Thymus (tissue), 11 donors: ENCODE measurements at regions not wholly inside any gene's neighbourhood (a gene's known extent, or its start where the extent isn't known, plus 50 kb on each side); places are given as distances from the start of the nearest gene placed in this dataset.

Experiments
- DNase-seq, 9 donors: peaks; one replicate each; pipeline ENCODE4 v3.0.0-alpha.2; 2013; ENCODE audit warnings: low spot score in 9 of 9, low read depth in 6 of 9, missing footprints in 1 of 9
- H3K27ac ChIP-seq, 2 donors: one replicate each; pipeline ENCODE4 v1.5.1; 2013; ENCODE audit warnings: control low read depth in 1 of 2, low read depth in 1 of 2, low read length in 1 of 2, mild to moderate bottlenecking in 1 of 2, moderate library complexity in 1 of 2
- H3K27me3 ChIP-seq, 2 donors: one replicate each; pipeline ENCODE4 v1.5.1; 2013; ENCODE audit warnings: low read length in 1 of 2; ENCODE audit not compliant: control insufficient read depth in 2 of 2, insufficient read depth in 1 of 2
- H3K36me3 ChIP-seq, 2 donors: one replicate each; pipeline ENCODE4 v1.5.1; 2013; ENCODE audit warnings: low read length in 1 of 2, mild to moderate bottlenecking in 1 of 2, moderate library complexity in 1 of 2; ENCODE audit not compliant: control insufficient read depth in 2 of 2, insufficient read depth in 2 of 2
- H3K4me1 ChIP-seq, 2 donors: one replicate each; pipeline ENCODE4 v1.5.1; 2013; ENCODE audit warnings: low read length in 2 of 2; ENCODE audit not compliant: control insufficient read depth in 2 of 2, insufficient read depth in 2 of 2
- H3K4me3 ChIP-seq, 2 donors: one replicate each; pipeline ENCODE4 v1.5.1; 2013; ENCODE audit warnings: low read length in 2 of 2, control low read depth in 1 of 2, mild to moderate bottlenecking in 1 of 2
- H3K9me3 ChIP-seq, 2 donors: one replicate each; pipeline ENCODE4 v1.5.1; 2013; ENCODE audit warnings: low read length in 1 of 2, mild to moderate bottlenecking in 1 of 2; ENCODE audit not compliant: control insufficient read depth in 2 of 2, insufficient read depth in 1 of 2
- WGBS: extraction: QIAGEN DNeasy Blood & Tissue Kit; methylation state at CpG from one replicate; pipeline ENCODE4 v1.1.7; 2013; 5-methylcytosine and 5-hydroxymethylcytosine counted together
- donor health status: healthy.

- WGBS, result 95% methylated on average over 11 of the region's 11 CpGs
- no peaks in the 10 kb centered on the region for H3K4me1 ChIP-seq
- H3K27ac ChIP-seq, result no peak overlapping the region
- no peaks in the 10 kb centered on the region for H3K27me3 ChIP-seq
- no peak overlapping the region for H3K4me3 ChIP-seq
- no peak for DNase-seq
- H3K36me3 ChIP-seq, result no peaks in the 10 kb centered on the region
- no peaks in the 10 kb centered on the region for H3K9me3 ChIP-seq
These were observed 460.0 kb upstream of the MYT1L start for GRCh38 chr2:2791031-2791430.

GRCh38 chr2:2788076-2788475 is 457.0 kb upstream of the MYT1L start:
- Histone ChIP-seq H3K9me3 (no peaks in the 10 kb centered on the region), H3K4me1 (no peaks in the 10 kb centered on the region), H3K4me3 (no peak overlapping the region), H3K27me3 (no peaks in the 10 kb centered on the region), H3K36me3 (no peaks in the 10 kb centered on the region), H3K27ac (no peak overlapping the region)
- 94% methylated on average over 3 of the region's 3 CpGs for WGBS
- DNase-seq, result no peak

GRCh38 chr2:2787301-2787907 is 456.3 kb upstream of the MYT1L start:
- Histone ChIP-seq H3K4me1 (no peaks in the 10 kb centered on the region), H3K36me3 (no peaks in the 10 kb centered on the region), H3K9me3 (no peaks in the 10 kb centered on the region), H3K4me3 (no peak overlapping the region), H3K27me3 (no peaks in the 10 kb centered on the region), H3K27ac (no peak overlapping the region)
- 87% methylated on average over 19 of the region's 19 CpGs for WGBS
- DNase-seq, result no peak

GRCh38 chr2:2782007-2782406 is 450.9 kb upstream of the MYT1L start:
- peaks cover 0 to 22% of the 10 kb centered on the region in 2 donors for H3K9me3 ChIP-seq
- H3K27me3 ChIP-seq, result no peaks in the 10 kb centered on the region
- H3K4me1 ChIP-seq, result no peaks in the 10 kb centered on the region
- WGBS, result 90% methylated on average over 9 of the region's 9 CpGs
- no peak overlapping the region for H3K27ac ChIP-seq
- H3K4me3 ChIP-seq, result no peak overlapping the region
- no peak for DNase-seq
- no peaks in the 10 kb centered on the region for H3K36me3 ChIP-seq

- Histone ChIP-seq H3K4me3 (no peak overlapping the region), H3K36me3 (no peaks in the 10 kb centered on the region), H3K27ac (no peak overlapping the region), H3K27me3 (no peaks in the 10 kb centered on the region), H3K4me1 (no peaks in the 10 kb centered on the region), H3K9me3 (peaks cover 0 to 22% of the 10 kb centered on the region in 2 donors)
- WGBS, result 63% methylated on average over 3 of the region's 3 CpGs
- no peak for DNase-seq
These were observed 448.7 kb upstream of the MYT1L start for GRCh38 chr2:2779727-2780126.

- Histone ChIP-seq H3K9me3 (peaks cover 0 to 22% of the 10 kb centered on the region in 2 donors), H3K27me3 (no peaks in the 10 kb centered on the region), H3K27ac (no peak overlapping the region), H3K4me1 (no peaks in the 10 kb centered on the region), H3K4me3 (no peak overlapping the region), H3K36me3 (no peaks in the 10 kb centered on the region)
- 95% methylated on average over 2 of the region's 2 CpGs for WGBS
- no peak for DNase-seq
These were observed 446.8 kb upstream of the MYT1L start for GRCh38 chr2:2777876-2778275.

- 75% methylated on average over 2 of the region's 2 CpGs for WGBS
- peaks cover 0 to 22% of the 10 kb centered on the region in 2 donors for H3K9me3 ChIP-seq
These were observed 446.1 kb upstream of the MYT1L start for GRCh38 chr2:2777213-2777612.

GRCh38 chr2:2775018-2775417 is 443.9 kb upstream of the MYT1L start:
- 85% methylated on average over 2 of the region's 2 CpGs for WGBS
- Histone ChIP-seq H3K4me1 (no peaks in the 10 kb centered on the region), H3K27ac (no peak overlapping the region), H3K9me3 (peaks cover 0 to 10% of the 10 kb centered on the region in 2 donors), H3K27me3 (no peaks in the 10 kb centered on the region), H3K4me3 (no peak overlapping the region), H3K36me3 (no peaks in the 10 kb centered on the region)
- no peak for DNase-seq

More at GRCh38 chr2:2777213-2777612, 446.1 kb upstream of the MYT1L start:
- no peak overlapping the region for H3K27ac ChIP-seq
- H3K27me3 ChIP-seq, result no peaks in the 10 kb centered on the region
- DNase-seq, result no peak
- H3K4me1 ChIP-seq, result no peaks in the 10 kb centered on the region
- H3K36me3 ChIP-seq, result no peaks in the 10 kb centered on the region
- no peak overlapping the region for H3K4me3 ChIP-seq

GRCh38 chr2:2773692-2774091 is 442.6 kb upstream of the MYT1L start:
- Histone ChIP-seq H3K9me3 (no peaks in the 10 kb centered on the region), H3K27me3 (no peaks in the 10 kb centered on the region), H3K4me3 (no peak overlapping the region), H3K27ac (no peak overlapping the region), H3K4me1 (no peaks in the 10 kb centered on the region), H3K36me3 (no peaks in the 10 kb centered on the region)
- no peak for DNase-seq
- WGBS, result 94% methylated on average over 8 of the region's 8 CpGs
